ENCODE measurements at regions not wholly inside any gene's neighbourhood (a gene's known extent, or its start where the extent isn't known, plus 50 kb on each side); places are given as distances from the start of the nearest gene placed in this dataset.

- TF ChIP-seq POLR2AphosphoS5 (IDR thresholded peaks at IDR 0.05; ENCODE audit: insufficient read depth in 1 of 2, low read depth in 1 of 2) (no peak), POLR2A (IDR thresholded peaks at IDR 0.05) (no peak), CTCF (IDR thresholded peaks at IDR 0.05) (no peak)
- Histone ChIP-seq H3K4me3 (no peak overlapping the region), H3K9me3 (no peaks in the 10 kb centered on the region), H3K36me3 (no peaks in the 10 kb centered on the region), H3K4me1 (no peaks in the 10 kb centered on the region), H3K27me3 (no peaks in the 10 kb centered on the region), H3K27ac (no peak overlapping the region)
- DNase-seq (ENCODE audit: extremely low spot score in 2 of 2), result no peak
- intact Hi-C loops (cut with DNase I), result no loop called here
Observed at GRCh38 chr9:26516773-26517343, 375.7 kb downstream of the CAAP1 start.

GRCh38 chr9:26513730-26514129 is 378.9 kb downstream of the CAAP1 start:
- intact Hi-C loops (cut with DNase I), result no loop called here
- Histone ChIP-seq H3K27me3 (no peaks in the 10 kb centered on the region), H3K9me3 (no peaks in the 10 kb centered on the region), H3K4me3 (no peak overlapping the region), H3K36me3 (no peaks in the 10 kb centered on the region), H3K27ac (no peak overlapping the region), H3K4me1 (no peaks in the 10 kb centered on the region)
- TF ChIP-seq CTCF (IDR thresholded peaks at IDR 0.05) (no peak), POLR2A (IDR thresholded peaks at IDR 0.05) (no peak), POLR2AphosphoS5 (IDR thresholded peaks at IDR 0.05; ENCODE audit: insufficient read depth in 1 of 2, low read depth in 1 of 2) (no peak)
- no peak for DNase-seq (ENCODE audit: extremely low spot score in 2 of 2)

- Histone ChIP-seq H3K27me3 (no peaks in the 10 kb centered on the region), H3K4me1 (no peaks in the 10 kb centered on the region), H3K4me3 (no peak overlapping the region), H3K36me3 (no peaks in the 10 kb centered on the region), H3K9me3 (no peaks in the 10 kb centered on the region), H3K27ac (no peak overlapping the region)
- intact Hi-C loops (cut with DNase I), result no loop called here
- no peak for DNase-seq (ENCODE audit: extremely low spot score in 2 of 2)
- TF ChIP-seq POLR2AphosphoS5 (IDR thresholded peaks at IDR 0.05; ENCODE audit: insufficient read depth in 1 of 2, low read depth in 1 of 2) (no peak), POLR2A (IDR thresholded peaks at IDR 0.05) (no peak), CTCF (IDR thresholded peaks at IDR 0.05) (no peak)
Observed at GRCh38 chr9:26510137-26510536, 382.5 kb downstream of the CAAP1 start.

- Histone ChIP-seq H3K36me3 (no peaks in the 10 kb centered on the region), H3K27me3 (no peaks in the 10 kb centered on the region), H3K27ac (no peak overlapping the region), H3K4me1 (no peaks in the 10 kb centered on the region), H3K9me3 (no peaks in the 10 kb centered on the region), H3K4me3 (no peak overlapping the region)
- intact Hi-C loops (cut with DNase I), result no loop called here
- no peak for DNase-seq (ENCODE audit: extremely low spot score in 2 of 2)
- TF ChIP-seq POLR2AphosphoS5 (IDR thresholded peaks at IDR 0.05; ENCODE audit: insufficient read depth in 1 of 2, low read depth in 1 of 2) (no peak), POLR2A (IDR thresholded peaks at IDR 0.05) (no peak), CTCF (IDR thresholded peaks at IDR 0.05) (no peak)
Observed at GRCh38 chr9:26508897-26509296, 383.7 kb downstream of the CAAP1 start.

- TF ChIP-seq CTCF (IDR thresholded peaks at IDR 0.05), result no peak
- TF ChIP-seq POLR2AphosphoS5 (IDR thresholded peaks at IDR 0.05; ENCODE audit: insufficient read depth in 1 of 2, low read depth in 1 of 2), result no peak
- no peak for TF ChIP-seq POLR2A (IDR thresholded peaks at IDR 0.05)
- no peak overlapping the region for H3K27ac ChIP-seq
Observed at GRCh38 chr9:26504057-26504456, 388.5 kb downstream of the CAAP1 start.

More at GRCh38 chr9:26504057-26504456, 388.5 kb downstream of the CAAP1 start:
- no peaks in the 10 kb centered on the region for H3K36me3 ChIP-seq
- no peaks in the 10 kb centered on the region for H3K9me3 ChIP-seq
- no peak for DNase-seq (ENCODE audit: extremely low spot score in 2 of 2)
- no peaks in the 10 kb centered on the region for H3K4me1 ChIP-seq
- intact Hi-C loops (cut with DNase I), result loop anchor here (1.0 kb wide), 1 partner anchor 47 kb away; no protein-coding TSS in a partner anchor
- no peak overlapping the region for H3K4me3 ChIP-seq
- H3K27me3 ChIP-seq, result no peaks in the 10 kb centered on the region
